Activated CD4-positive, alpha-beta T cell treated with anti-CD3 and anti-CD28 coated beads for 48 hours (primary cell): ENCODE measurements at regions not wholly inside any gene's neighbourhood (a gene's known extent, or its start where the extent isn't known, plus 50 kb on each side); places are given as distances from the start of the nearest gene placed in this dataset.

Experiments used
- DNase-seq: peaks from one replicate; pipeline ENCODE4 v3.0.0-alpha.2; 2020

DNA sequence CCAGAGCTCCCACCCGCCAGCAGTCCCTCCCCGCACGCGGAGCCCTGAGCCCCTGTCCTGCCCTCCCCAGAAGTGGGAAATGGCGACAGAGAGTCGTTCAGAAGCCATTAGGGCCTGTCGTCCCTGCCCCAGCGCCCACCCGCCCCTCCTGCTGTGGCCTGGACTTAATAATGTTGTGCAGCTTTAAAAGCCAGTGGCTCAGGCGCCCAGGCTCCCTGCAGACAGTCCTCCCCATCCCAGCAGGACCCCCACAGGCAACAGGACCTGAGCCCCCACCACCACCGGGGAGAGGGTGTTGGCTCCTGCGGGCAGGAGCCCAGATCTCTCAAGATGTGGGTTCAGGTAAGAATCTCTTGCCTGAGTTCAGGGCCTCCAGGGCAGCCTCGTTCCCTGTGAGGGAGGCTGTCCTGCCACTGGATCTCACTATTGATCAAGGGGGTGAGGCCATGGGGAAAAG is 125.3 kb upstream of the RUNX3 start:
- no peak for DNase-seq

- no peak for DNase-seq
These were observed 124.6 kb upstream of the RUNX3 start for GRCh38 chr1:25054526-25055323.

GRCh38 chr1:25053576-25054250 is 123.6 kb upstream of the RUNX3 start:
- DNase-seq, result no peak

GRCh38 chr1:25051906-25052305 is 121.8 kb upstream of the RUNX3 start:
- no peak for DNase-seq

DNA sequence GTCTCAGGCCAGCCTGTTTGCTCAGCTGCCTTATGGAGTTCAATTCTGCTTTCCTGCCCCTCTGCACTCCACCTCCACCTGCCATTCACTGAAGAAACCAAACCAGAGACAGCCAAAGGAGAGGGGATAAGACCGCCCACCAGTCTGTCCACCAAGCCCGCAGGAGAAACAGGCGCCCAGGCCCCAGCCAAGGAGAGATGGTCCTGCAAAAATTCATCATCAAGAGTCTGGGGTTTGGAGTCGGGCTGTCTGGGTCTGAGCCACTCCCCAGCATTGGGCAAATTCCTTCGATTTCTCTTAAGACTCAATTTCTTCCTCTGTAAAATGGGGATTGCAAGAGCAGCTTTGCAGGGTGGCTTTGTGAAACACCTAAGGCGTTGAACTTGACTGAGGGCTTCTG is 121.4 kb upstream of the RUNX3 start:
- no peak for DNase-seq

- DNase-seq, result no peak
These were observed 120.1 kb upstream of the RUNX3 start for GRCh38 chr1:25050165-25050564.

DNA sequence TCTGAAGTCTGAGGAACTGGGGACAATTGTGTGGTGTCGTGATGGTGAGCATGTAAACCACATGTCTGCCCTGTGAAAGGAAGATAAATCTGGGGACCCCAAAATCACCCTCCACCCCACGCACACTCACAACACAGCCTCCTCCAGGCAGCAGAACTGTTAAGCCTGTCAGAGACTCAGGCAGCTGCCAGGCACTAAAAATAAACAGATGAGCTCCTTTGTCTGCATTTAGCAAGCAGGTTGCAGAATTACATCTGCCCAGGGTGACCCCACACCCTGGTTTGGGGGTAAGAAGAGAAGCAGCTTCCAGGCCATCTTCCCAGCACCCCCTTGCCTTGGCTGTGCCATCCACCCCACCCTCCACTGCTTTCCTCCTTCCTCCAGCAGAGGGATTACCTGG is 119.1 kb upstream of the RUNX3 start:
- no peak for DNase-seq

DNA sequence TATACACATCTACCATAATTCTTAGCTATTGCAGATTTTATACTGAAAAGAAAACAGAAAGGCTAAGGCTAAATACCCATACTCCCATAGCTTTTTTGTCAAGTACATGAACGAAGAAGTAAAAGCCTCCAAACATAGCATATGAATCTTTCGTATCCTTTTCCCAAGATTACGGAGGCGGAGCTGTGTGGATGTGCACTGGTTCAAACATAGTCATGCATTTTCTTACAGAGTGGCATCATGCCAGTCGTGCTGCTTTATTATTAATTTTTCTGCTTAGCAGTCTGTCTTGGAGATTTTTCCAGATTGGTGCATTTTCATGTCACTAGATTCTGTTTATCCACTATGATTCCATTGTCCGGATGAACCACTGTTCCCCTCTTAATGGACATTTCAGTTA is 118.7 kb upstream of the RUNX3 start:
- DNase-seq, result no peak

DNA sequence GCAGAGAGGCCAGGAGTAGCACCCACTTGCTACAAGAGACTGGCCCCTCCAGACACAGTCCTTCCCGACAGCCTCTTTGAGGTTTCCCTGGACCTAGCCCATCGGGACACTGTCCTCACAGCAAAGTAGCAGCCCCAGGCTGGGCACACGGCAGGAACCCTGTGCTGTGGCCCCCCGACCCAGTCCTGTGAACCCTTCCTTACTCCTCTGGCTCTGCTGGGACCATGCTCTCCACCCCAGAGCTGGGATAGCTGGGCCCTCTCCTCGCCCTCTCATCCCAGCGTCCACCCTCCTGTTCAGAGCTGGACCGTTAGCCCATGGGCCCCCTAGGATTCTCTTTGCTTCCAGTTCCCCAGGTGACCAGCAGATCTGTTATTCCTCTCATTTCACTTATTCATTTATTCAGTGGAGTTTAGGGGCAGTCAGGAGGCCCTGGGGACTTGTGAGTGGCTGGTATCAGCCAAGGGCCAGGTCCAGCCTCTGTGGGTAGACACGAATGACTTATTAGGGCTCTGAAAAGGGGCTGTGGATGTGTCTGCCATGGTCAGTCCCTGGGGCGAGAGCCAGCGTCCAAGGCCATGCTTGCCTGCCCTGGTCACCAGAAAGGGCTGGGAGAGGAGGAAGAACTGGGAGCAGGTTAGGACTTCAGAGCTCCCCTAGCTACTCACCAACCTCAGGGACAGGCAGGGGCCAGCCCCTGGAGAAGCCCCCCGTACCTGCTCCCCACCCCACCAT is 117.6 kb upstream of the RUNX3 start:
- DNase-seq, result no peak

- no peak for DNase-seq
These were observed 116.1 kb upstream of the RUNX3 start for GRCh38 chr1:25046194-25046532.

DNA sequence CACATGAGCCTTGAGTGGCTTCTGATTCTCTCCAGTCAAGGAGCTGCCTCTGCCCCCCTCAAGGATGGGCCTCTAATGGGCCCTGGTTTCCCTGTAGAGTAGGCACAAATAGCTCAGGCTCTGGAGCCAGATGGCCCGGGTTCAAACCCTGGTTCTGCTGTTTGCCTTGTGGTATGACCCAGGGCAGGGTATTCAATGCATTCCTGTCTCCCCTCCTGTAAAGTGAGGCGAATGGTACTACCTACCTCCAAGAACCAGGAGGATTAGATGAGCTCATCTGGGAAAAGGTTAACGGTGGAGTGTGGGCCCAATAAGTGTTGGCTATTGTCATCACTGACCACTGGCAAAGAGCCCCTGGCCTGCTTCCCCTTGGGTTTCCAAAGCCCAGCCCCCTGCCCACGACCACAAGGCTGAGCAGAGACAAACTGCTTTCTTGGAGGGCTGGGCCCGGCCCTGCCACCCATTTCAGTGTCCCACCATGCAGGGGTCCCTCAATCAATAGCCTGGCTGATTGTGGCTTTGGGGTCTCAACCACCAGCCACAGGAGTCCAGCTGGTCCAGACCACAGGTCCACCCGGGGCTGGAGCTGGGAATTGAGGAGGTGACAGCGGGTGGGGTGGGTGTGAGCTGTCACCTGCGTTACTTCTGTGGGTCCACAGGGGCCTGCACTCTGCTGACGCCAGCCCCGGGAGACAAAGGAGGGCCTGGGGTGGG is 115.6 kb upstream of the RUNX3 start:
- DNase-seq, result no peak

DNA sequence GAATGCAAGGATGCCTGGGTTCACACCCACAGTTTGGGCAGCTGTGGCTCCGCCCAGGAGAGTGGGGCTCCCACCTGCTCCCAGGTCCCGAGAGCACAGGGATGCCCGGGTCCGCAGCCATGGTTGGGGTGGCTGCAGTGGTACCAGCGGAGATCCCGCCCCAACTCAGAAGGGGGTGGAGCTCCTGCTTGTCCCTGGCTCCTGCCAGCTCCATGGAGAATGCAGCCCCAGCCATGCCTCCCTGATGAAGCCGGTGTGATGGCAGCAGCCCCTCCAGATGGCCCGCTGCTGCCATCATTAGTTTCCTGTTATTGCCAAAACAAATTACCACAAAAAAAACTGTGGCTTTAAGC is 113.1 kb upstream of the RUNX3 start:
- no peak for DNase-seq

DNA sequence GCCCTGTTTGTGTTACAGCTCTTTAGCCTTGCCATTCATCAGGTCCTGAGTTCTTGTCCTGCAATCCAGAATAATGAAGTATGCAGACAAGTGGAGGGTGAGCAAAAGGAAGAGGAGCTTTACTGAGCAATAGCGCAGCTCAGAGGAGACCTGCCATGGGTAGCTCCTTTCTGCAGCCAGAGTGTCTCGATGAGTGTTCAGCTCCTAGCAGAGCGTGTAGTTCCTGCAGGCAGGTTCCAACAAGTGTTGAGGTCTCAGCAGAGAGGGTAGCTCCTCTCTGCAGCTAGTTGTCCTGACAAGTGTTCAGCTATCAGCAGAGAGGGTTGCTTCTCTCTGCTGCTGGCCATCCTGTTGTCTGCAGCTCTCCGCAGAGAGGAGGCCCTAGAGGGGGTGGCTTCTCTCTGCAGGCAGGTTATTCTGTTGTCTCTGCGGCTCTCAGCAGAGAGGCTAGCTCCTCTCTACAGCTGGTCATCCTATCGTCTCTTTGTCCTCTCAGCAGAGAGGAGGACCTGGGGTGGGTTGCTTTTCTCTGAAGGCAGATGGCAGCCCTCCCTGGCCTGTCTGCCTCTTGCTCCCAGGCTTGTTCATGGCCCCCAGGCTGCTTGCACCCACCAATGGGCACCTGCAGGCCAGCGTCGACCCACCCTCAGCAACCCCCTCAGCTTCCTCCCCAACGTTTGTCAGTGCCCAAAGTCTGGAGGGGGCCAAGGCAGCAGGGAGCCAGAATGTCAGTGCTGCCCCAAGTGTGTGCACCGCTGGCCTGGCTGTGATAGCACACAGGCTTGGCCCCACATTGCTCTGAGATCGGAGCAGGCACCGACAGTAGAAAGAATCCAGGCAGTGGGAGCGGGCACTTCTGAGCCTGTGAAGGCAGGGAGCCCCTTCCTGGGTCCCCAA is 112.5 kb upstream of the RUNX3 start:
- no peak for DNase-seq

DNA sequence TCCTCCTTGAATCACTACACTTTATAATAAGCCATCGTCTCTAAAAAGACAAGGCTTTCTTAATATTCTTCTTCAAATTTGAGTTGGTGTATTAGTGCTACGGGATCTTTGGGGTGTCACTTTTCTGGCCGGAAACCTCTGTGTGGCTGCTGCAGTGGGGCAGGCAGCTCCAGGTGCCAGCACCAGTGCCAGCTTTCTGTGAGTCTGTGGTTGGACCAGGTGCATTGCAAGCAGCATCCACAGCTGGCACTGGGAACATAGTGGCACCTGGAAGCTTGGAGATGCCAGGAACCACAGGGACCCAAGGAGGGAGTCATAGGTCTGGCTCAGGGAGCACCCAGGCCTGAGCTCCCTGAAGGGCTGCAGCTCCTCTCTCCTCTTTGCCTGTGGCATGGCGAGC is 111.8 kb upstream of the RUNX3 start:
- no peak for DNase-seq

- DNase-seq, result no peak
These were observed 110.1 kb upstream of the RUNX3 start for GRCh38 chr1:25040122-25040685.

DNA sequence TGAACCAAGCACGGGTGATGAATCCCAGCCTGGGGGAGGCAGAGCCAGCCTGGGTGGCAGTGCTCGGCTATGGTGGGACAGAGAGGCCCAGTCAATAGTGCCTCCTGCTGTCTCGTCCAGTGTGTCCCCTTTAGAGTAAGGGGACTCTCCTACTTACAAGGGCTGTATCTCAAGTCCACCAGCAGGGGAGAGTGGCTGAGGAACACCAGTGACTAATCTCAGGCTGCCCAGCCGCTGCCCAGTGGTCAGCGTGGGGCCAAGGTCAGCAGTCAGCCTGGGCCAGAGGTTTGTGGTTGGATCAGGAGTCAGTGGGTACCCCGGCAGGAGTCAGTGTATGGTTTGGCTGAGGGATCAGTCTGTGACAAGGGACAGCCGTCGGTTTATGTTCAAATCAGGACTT is 109.2 kb upstream of the RUNX3 start:
- no peak for DNase-seq

GRCh38 chr1:25038699-25039098 is 108.6 kb upstream of the RUNX3 start:
- no peak for DNase-seq

DNA sequence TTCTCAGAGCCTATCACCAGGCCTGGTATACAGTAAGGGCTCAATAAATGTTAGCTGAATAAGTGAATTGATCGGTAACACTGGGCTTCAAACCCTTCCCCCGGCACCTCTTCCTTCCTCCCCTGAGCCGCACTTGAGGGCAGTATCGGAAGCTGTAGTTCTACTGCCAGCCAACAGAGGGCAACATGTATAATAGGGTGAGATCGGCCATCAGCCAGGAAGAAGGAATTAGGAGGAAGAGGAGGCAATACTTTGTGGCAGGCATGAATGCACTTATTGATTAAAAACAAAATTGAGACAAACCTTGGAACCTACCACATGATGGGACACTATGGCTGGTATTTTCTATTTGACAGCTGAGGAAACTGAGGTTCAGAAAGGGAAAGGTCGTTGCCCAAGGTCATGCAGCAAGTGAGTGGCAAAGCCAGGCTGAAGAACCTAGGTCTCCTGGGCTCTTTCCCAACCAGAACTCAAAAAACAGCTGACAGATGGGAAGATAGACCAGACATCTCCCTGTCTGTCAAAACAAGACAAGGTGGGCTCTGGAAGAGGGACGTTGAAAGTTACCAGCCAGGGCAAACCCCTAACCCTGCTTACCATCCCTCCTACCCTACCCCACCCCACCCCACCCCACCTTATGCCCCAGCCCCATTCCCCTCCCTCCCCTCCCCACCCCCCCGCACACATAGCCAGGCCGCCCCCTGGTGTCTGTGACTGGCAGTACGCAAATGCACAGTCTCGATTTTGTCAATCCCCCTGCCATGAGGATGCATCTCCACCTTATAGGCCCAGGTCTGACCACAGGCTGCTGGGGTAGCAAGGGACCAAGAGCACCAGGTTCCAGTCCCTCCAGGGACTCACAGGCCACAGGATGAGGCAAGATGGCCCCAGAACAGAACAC is 107.3 kb upstream of the RUNX3 start:
- peak; percentile 83 for DNase-seq

GRCh38 chr1:25036117-25036546 is 106.1 kb upstream of the RUNX3 start:
- DNase-seq, result no peak

DNA sequence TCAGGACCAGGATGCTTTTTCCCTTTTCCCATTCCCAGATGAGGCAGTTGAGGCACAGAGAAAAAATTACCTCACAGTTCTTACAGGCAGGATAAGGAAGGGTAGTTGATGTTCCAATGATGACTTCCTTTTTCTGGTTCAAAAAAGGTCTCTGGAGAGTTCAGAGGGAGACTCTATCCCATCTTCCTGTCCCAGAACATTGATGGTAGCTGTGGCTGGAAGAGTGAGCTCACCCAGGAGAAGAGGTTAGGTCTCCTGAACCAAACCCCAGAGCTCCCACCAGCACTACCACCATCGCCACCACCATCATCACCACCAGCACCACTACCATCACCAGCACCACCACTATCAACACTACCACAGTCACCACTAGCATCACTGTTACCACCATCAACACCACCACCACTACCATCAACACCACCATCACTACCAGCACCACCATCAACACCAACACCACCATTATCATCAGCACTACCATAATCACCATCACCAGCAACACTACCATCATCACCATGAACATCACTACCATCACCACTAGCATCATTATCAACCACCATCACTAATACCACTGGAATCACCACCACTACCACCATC is 105.5 kb upstream of the RUNX3 start:
- no peak for DNase-seq
